SKM-1 treated with dmso at 0.1 percent for 144 hours (cell line): ENCODE measurements at regions not wholly inside any gene's neighbourhood (a gene's known extent, or its start where the extent isn't known, plus 50 kb on each side); places are given as distances from the start of the nearest gene placed in this dataset.
"Not testable (repeated sequence)": the region's sequence is repeated elsewhere in the genome, so short reads cannot be mapped to it uniquely, and the experiment has no call there.

Experiments used
- DNase-seq: peaks from one replicate; lab custom pipeline; 2025; ENCODE audit not compliant: unreplicated experiment; lab: John Stamatoyannopoulos, UW

DNA sequence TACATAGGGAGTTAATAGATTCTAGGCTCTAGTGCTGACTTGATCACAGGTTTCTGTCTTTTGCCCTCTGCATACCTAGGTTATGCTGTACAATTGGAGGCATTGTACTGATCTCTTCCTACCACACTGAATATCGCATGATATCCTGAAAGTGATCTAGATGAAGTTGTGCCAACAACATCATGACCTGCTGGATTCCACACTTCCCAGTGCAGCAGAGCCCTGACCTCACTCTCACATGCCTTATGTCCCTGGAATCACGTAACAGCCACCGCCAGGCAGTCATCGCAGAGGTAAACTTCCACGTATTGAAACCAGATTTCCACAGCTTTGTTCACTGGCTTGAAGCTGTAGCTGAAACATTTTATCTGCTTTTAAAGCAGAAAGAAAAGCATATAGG is 214.0 kb downstream of the ANKRD30B start:
- DNase-seq: no peak

DNA sequence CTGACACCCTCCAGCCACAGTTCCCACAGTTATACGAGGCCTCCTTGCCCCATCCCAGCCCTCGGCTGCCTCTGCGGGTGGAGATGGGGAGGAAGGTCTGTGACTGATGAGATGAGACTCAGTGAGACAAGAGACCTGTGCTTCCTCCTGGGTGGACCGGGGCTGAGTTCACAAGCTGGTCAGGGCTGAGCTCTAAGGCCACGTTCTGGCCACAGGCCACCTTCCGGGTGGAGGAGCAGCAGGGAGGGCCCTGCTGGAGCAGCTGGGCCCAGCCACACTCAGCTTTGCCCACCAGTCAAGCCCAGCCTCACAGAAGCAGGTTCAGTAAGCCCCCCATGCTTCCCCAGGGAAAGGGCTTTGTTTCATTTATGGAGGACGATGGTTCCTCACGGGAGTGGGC is 214.7 kb downstream of the ANKRD30B start:
- no peak for DNase-seq

DNA sequence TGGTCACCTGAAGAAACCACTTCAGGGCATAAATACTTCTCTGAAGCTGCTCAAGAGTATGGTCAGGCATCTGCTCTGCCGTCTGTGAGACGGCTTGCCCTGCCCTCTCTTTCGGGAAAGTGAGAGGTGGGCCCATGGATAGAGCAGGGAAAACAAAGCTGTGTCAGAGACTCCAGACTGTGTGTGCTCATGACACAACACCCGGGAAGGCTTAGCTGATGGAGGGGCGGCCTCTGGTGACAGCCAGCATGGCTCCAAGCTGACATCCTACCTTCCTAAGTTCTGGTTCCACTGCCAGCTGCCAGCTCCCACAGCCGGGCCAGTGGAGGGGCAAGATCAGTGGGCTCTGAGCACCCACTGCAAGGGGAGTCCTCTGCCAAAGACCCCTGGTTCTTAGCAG is 215.3 kb downstream of the ANKRD30B start:
- DNase-seq: no peak

DNA sequence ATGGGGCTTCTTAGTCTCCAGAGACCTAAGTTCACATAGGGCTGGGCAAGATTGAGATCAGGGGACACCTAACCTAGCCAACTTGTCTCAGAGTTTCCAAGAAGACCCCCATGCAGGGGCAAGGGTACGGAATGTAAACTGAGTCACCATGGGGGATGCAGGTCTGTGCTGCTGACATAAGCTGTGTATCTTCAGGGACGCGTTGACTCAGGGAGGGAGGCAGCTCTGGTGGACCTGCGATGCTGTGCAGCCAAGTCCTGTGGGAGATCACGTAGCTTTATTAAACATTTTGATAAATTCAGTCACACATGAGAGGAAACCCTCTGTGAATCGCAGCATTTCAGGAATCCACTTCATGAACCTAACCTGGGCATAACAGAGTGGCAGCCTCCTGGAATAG is 216.0 kb downstream of the ANKRD30B start:
- no peak for DNase-seq

- DNase-seq: no peak
These were observed 216.4 kb downstream of the ANKRD30B start for GRCh38 chr18:14964406-14964805.

DNA sequence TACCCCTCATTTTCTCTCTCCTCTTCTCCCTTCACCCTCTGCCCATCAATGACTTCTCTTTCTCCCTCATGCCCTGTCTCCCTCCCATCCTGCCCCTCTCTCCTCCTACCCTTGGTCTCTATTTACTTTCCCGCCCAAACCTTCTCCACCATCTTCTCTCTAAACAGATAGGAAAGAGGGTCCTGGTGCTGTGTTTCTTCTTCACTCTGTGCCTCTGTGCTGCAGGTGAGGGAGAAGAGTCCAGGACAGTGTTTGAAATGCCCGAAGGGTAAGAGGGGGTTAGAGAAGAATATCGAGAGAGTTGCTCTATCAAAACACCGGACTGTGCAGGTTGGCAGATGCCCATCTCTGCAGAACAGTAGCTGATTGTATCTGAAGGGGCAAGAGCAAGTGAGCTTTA is 217.0 kb downstream of the ANKRD30B start:
- DNase-seq: not testable (repeated sequence)

GRCh38 chr18:14965553-14965952 is 217.6 kb downstream of the ANKRD30B start:
- no peak for DNase-seq

DNA sequence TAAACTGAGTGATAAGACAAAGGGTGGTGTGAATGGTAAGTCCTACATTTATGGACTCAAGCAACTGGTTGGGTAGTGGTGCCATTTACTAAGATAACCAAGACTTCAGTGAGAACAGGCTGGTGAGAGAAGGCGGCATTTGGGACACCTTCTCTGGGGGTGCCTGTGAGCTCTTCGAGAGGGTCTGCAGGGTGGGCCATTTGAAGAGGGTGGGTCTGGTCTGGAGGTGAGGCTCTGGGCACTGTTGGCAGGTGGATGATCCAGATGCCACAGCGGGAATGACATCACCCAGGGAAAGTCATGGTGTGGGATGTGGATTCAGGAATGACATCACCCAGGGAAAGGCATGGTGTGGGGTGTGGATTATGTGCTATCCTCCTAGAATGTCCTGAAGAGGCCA is 219.3 kb downstream of the ANKRD30B start:
- not testable (repeated sequence) for DNase-seq

DNA sequence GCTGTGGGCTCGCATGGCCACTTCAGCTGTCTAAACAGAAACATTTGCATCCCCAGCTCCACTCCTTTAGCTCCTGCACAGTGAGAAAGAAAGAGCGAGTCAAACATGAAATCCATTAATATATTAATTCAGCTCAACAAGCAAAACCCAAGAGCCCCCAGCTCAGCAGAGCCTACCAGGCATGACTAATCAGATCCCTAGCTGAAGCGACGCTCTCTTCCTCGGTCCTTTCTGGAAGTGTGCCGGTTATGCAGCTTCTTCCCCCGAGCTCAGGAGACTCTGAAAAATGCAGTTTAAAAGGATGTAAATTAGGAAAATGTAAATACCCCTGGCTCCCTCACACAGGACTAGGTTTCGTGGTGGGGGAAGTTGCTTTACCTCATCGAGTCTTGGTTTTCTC is 221.5 kb downstream of the ANKRD30B start:
- no peak for DNase-seq

GRCh38 chr18:14970027-14970426 is 222.1 kb downstream of the ANKRD30B start:
- DNase-seq: no peak

DNA sequence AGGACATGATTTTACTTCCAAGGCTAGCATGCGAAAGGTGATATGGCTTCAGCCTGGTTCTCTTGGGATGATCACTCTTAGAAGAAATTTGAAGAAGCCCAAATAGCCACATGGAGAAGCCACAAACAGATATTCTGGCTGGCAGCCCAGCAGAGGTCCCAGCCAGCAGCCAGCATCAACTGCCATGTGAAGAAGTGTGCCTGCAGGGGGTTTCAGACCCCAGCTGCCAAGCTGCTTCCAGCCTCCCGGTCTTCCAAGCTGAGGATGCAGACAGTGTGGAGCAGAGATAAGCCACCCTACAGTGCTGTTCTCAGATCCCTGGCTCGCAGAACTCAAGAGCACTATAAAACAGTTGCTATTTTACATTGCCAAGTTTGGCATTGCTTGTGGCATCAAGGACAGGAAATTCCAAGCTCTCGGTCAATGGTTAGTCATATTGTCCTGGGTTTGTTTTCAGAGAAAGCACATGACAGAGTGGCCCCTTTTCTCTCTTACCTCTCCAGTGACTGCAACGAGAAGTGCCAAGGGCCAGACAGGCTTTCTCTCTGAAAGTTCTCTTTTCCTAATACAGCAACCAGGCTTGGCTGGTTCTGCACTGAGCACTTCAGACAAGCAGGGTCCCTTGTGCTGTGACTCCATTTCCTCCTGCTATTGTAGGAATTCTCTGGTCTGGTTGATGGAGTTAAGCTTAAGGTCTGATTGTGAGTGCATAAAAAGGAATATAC is 223.7 kb downstream of the ANKRD30B start:
- no peak for DNase-seq

GRCh38 chr18:14973421-14973820 is 225.4 kb downstream of the ANKRD30B start:
- DNase-seq: not testable (repeated sequence)

DNA sequence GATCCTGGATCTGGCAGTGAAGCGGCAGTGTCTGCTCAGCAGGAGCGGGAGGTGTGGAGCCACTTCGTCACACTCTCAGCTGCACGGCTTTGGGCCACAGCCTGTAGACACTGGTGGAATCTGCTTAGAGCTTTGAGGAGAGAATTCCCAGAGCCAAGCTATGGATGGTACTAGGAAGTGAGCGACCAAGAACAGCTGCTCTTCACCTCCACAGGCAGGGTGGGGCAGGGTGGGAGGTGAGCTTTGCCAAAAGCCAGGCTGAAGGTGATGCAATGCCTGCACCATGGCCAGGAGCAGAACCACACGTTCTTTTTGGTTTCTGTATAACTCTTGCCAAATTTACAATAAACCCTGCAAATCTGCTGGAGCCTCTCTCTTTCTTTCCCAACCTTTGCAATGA is 226.1 kb downstream of the ANKRD30B start:
- no peak for DNase-seq

DNA sequence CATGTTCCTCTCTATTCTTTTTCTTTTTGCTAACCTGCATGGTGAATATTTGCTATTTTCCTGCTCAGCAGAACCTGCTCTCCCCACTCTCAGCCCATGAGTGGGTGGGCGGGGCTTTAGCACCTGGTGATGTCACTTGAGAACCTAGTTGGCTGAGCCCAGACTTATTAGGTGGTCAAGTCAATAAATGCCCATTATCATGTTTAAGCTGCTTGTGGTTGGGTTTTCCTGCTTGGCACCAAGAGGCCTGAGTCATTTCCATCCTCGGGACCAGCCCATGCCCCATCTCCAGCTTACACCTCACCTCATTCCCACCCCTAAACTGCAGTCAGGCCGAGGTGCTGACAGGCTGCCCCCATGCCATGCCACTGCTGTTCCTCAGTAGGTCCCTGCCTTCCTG is 226.6 kb downstream of the ANKRD30B start:
- DNase-seq: no peak

DNA sequence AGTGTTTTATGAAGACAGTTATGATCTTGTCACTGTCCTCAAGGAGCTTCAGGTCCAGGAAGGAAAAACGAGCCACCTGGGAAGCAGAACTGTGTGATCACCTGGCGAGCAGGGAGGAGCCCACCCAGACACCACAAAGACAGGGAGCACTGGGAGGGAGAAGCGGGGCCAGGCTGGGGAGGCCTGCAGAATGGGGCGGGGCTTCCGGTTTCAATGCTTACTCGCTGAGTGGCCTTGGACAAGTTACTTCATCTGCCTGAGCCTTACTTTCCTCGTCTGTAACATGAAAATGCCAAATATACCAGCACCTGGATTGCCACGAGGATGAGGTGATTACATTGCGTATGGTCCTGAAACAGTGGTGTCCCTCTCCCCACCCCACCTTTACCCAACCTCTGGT is 227.5 kb downstream of the ANKRD30B start:
- DNase-seq: no peak

- DNase-seq: peak; percentile 1
These were observed 228.9 kb downstream of the ANKRD30B start for GRCh38 chr18:14976736-14977430.

DNA sequence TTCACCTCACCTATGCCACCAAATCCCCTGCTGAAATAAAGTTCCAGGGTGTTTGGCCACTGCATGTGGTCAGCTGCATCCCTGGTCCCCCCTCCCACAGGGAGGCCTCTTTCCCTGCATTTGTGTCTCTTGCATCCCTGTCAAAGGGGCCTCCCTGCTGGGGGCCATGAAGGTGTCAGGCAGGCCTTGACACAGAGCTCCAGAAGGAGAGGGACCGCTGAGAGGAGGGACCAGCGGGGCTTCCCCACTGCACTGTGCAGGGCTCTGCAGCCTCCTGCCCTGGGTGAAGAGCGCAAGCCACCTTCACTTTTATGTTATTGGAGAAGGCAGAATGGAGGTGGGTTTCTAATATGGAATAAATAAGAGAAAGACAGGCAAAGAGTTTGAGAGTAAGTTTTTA is 230.2 kb downstream of the ANKRD30B start:
- DNase-seq: no peak

- peak; percentile 68 for DNase-seq
These were observed 231.1 kb downstream of the ANKRD30B start for GRCh38 chr18:14978962-14979535.

- no peak for DNase-seq
These were observed 231.9 kb downstream of the ANKRD30B start for GRCh38 chr18:14979875-14980274.

- not testable (repeated sequence) for DNase-seq
These were observed 236.6 kb downstream of the ANKRD30B start for GRCh38 chr18:14984531-14984930.

DNA sequence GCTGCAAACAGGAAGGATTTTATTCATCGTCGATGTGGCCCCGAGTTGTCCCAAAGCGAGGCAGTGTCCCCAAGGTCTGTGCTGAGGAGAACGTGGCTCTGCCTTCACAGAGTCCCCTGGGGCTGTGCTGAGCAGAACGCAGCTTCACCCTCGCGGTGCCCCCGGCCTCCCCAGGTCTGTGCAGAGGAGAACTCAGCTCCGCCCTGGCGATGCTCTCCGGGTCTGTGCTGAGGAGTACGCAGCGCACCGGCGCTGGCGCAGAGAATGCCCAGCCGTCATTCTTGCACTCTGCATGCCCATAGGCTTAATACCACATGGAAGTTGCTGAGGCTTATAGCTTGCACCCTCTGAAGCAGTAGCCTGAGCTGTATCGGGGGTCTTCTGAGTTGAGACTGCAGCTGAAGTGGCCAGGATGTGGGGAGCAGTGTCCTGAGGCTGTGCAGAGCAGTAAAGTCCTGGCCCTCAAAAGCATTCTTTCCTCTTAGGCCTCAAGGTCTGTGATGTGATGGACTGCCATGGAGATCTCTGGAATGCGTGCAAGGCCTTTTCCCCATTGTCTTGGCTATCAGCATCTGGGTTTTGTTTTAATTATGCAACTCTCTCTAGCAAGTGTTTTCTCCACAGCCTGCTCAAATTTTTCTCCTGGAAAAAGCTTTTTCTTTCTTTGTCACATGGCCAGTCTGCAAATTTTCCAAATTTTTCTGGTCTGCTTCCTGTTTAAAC is 237.5 kb downstream of the ANKRD30B start:
- DNase-seq: not testable (repeated sequence)

DNA sequence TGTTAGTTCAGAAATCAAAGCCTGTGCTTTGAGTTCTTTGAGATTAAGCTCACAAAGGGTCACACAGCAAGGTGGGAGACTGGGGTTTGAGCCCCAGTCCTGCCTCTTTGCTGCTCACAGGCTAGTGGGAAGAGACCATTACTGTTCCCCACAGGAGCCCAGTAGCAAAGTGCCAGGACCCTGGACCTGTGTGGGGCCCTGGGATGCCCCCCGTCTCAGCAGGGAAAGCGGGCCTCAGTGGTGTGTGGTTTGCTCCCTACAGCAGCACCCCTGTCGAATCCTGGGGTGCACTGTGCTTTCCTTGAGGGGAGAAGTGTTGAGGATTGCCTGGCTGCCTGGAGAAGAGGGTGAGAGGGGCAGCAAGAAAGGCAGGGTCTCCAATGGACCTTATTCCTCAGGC is 239.4 kb downstream of the ANKRD30B start:
- DNase-seq: not testable (repeated sequence)
